ENCODE measurements at regions not wholly inside any gene's neighbourhood (a gene's known extent, or its start where the extent isn't known, plus 50 kb on each side); places are given as distances from the start of the nearest gene placed in this dataset.

DNA sequence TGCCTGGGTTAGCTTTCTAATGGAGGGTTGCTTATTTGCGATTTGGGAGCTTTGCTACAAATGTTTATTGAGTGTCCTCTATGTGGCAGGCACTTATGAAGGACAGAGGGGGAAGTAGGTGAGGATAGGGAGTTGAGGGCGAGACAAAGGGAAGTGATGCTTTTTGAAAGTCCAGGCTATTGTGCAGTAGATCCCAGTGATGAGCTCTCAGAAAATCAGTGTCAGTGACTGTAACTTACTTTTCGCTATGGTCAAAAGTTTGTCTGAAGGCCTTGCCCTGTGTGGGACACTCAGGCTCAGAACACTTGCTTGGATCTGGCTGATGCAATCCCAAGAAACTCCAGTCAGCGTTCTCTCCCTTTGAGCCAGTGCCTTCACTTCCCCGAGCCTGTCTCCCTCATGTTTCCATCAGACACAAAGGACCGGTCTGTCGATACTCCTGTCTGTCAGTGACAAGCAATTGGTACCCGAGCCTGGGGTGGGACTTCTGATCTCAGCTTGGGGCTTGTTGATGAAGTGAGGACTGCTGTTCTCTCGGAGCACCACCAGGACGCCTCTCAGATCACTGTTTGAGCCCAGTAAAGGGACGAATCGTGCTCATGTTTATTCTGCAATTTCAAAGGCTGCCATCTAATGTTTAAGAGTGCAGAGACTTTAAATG, 63.1 kb upstream of the SORCS3 start (continued):
- TF ChIP-seq, protein P1, sequence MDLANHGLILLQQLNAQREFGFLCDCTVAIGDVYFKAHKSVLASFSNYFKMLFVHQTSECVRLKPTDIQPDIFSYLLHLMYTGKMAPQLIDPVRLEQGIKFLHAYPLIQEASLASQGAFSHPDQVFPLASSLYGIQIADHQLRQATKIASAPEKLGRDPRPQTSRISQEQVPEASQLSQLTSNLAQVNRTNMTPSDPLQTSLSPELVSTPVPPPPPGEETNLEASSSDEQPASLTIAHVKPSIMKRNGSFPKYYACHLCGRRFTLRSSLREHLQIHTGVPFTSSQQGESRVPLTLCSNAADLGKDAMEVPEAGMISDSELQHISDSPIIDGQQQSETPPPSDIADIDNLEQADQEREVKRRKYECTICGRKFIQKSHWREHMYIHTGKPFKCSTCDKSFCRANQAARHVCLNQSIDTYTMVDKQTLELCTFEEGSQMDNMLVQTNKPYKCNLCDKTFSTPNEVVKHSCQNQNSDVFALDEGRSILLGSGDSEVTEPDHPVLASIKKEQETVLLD (IDR thresholded peaks at IDR 0.05): no peak
- TF ChIP-seq COPS2 (conservative IDR thresholded peaks at IDR 0.05) (no peak), EP300 (IDR thresholded peaks at IDR 0.05; ENCODE audit: low read length) (0 out of 2 replicates have a peak, but pooled peaks have one; percentile 55), ZKSCAN3 (CRISPR knock-in tag; IDR thresholded peaks at IDR 0.05) (no peak), BMI1 (IDR thresholded peaks at IDR 0.05; ENCODE audit: low read length) (no peak), FOXK2 (conservative IDR thresholded peaks at IDR 0.05 in 1 of 2, IDR thresholded peaks at IDR 0.05 in 1 of 2; ENCODE audit: low read depth in 2 of 2) (no peak), HDAC8 (tag; IDR thresholded peaks at IDR 0.05) (peak; percentile 65; the same call in 1 of the 2 replicates), ZNF644 (tag; IDR thresholded peaks at IDR 0.05; ENCODE audit: low read depth) (no peak), ZFP1 (CRISPR knock-in tag; IDR thresholded peaks at IDR 0.05) (no peak), SMARCB1 (IDR thresholded peaks at IDR 0.05; ENCODE audit: insufficient read length, low read depth) (no peak), BACH1 (tag; IDR thresholded peaks at IDR 0.05) (peak; percentile 55; the same call in 1 of the 2 replicates), C11orf30 (IDR thresholded peaks at IDR 0.05; ENCODE audit: low read depth) (peak; percentile 8; the same call in 1 of the 2 replicates), TAF7 (tag; IDR thresholded peaks at IDR 0.05) (0 out of 2 replicates have a peak, but pooled peaks have one; percentile 22), LEF1 (IDR thresholded peaks at IDR 0.05) (no peak), CEBPG (CRISPR knock-in tag; IDR thresholded peaks at IDR 0.05) (peak; percentile 89), CEBPG (tag; conservative IDR thresholded peaks at IDR 0.05 in 1 of 2, IDR thresholded peaks at IDR 0.05 in 1 of 2) (peak; percentile 87 to 97), KLF6 (CRISPR knock-in tag; IDR thresholded peaks at IDR 0.05; ENCODE audit: borderline replicate concordance) (peak; percentile 60; the same call in 1 of the 2 replicates), RBFOX2 (IDR thresholded peaks at IDR 0.05; ENCODE audit: low read depth, low read length) (peak; percentile 35)
- TF ChIP-seq, protein P2, sequence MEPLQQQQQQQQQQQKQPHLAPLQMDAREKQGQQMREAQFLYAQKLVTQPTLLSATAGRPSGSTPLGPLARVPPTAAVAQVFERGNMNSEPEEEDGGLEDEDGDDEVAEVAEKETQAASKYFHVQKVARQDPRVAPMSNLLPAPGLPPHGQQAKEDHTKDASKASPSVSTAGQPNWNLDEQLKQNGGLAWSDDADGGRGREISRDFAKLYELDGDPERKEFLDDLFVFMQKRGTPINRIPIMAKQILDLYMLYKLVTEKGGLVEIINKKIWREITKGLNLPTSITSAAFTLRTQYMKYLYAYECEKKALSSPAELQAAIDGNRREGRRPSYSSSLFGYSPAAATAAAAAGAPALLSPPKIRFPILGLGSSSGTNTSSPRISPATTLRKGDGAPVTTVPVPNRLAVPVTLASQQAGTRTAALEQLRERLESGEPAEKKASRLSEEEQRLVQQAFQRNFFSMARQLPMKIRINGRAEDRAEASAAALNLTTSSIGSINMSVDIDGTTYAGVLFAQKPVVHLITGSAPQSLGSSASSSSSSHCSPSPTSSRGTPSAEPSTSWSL (CRISPR knock-in tag; IDR thresholded peaks at IDR 0.05; ENCODE audit: borderline replicate concordance): no peak
- TF ChIP-seq, protein P3, sequence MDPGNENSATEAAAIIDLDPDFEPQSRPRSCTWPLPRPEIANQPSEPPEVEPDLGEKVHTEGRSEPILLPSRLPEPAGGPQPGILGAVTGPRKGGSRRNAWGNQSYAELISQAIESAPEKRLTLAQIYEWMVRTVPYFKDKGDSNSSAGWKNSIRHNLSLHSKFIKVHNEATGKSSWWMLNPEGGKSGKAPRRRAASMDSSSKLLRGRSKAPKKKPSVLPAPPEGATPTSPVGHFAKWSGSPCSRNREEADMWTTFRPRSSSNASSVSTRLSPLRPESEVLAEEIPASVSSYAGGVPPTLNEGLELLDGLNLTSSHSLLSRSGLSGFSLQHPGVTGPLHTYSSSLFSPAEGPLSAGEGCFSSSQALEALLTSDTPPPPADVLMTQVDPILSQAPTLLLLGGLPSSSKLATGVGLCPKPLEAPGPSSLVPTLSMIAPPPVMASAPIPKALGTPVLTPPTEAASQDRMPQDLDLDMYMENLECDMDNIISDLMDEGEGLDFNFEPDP (CRISPR knock-in tag; IDR thresholded peaks at IDR 0.05): no peak
- TF ChIP-seq, protein P4, sequence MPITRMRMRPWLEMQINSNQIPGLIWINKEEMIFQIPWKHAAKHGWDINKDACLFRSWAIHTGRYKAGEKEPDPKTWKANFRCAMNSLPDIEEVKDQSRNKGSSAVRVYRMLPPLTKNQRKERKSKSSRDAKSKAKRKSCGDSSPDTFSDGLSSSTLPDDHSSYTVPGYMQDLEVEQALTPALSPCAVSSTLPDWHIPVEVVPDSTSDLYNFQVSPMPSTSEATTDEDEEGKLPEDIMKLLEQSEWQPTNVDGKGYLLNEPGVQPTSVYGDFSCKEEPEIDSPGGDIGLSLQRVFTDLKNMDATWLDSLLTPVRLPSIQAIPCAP (CRISPR knock-in tag; IDR thresholded peaks at IDR 0.05; ENCODE audit: borderline replicate concordance): no peak
- TF ChIP-seq, protein P5, sequence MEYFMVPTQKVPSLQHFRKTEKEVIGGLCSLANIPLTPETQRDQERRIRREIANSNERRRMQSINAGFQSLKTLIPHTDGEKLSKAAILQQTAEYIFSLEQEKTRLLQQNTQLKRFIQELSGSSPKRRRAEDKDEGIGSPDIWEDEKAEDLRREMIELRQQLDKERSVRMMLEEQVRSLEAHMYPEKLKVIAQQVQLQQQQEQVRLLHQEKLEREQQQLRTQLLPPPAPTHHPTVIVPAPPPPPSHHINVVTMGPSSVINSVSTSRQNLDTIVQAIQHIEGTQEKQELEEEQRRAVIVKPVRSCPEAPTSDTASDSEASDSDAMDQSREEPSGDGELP (CRISPR knock-in tag; IDR thresholded peaks at IDR 0.05; ENCODE audit: borderline replicate concordance): no peak

All from K562 (cell line).